Neural cell (in vitro differentiated cells): ENCODE measurements at regions not wholly inside any gene's neighbourhood (a gene's known extent, or its start where the extent isn't known, plus 50 kb on each side); places are given as distances from the start of the nearest gene placed in this dataset.

ENCODE experiments used
- H2AFZ ChIP-seq: fragments of 200-600, 300-800 bp; sonication (generic), shearing (Covaris generic); 2 replicates; pipeline ENCODE4 v1.6.0; 2014; ENCODE audit warnings: low read depth, mild to moderate bottlenecking, antibody characterized with exemption, low read length, moderate library complexity
- H3F3A ChIP-seq: fragments of 200-600 bp; shearing (Covaris generic); 2 replicates; pipeline ENCODE4 v1.6.1; 2016; ENCODE audit warnings: mild to moderate bottlenecking, moderate library complexity, mixed read lengths, antibody characterized with exemption, low read length; ENCODE audit not compliant: insufficient read depth, poor library complexity, severe bottlenecking
- H3K27ac ChIP-seq: fragments of 200-600, 300-800 bp; sonication (generic), shearing (Covaris generic); 2 replicates; pipeline ENCODE4 v1.5.1; 2014; ENCODE audit warnings: mild to moderate bottlenecking, low read length, moderate library complexity
- H3K27me3 ChIP-seq: fragments of 300-800, 200-600 bp; sonication (generic), shearing (Covaris generic); 2 replicates; pipeline ENCODE4 v1.6.0; 2014; ENCODE audit warnings: mild to moderate bottlenecking, low read depth, low read length, moderate library complexity; ENCODE audit not compliant: insufficient read depth
- H3K36me3 ChIP-seq: fragments of 300-800, 200-600 bp; sonication (generic), shearing (Covaris generic); 2 replicates; pipeline ENCODE4 v1.5.1; 2014; ENCODE audit warnings: mild to moderate bottlenecking, antibody characterized with exemption, low read length, moderate library complexity; ENCODE audit not compliant: insufficient read depth
- H3K4me2 ChIP-seq: fragments of 300-800, 200-600 bp; sonication (generic), shearing (Covaris generic); 2 replicates; pipeline ENCODE4 v1.6.0; 2014; ENCODE audit warnings: mild to moderate bottlenecking, low read length
- H3K4me3 ChIP-seq: fragments of 300-800, 200-600 bp; sonication (generic), shearing (Covaris generic); 2 replicates; pipeline ENCODE4 v1.5.1; 2014; ENCODE audit warnings: mild to moderate bottlenecking, low read length, moderate library complexity
- H3K79me2 ChIP-seq: fragments of 200-600 bp; shearing (Covaris generic); replicated peaks from 2 replicates; pipeline ENCODE4 v1.6.0; 2014; ENCODE audit warnings: mild to moderate bottlenecking, low read length, moderate library complexity; ENCODE audit not compliant: insufficient read depth
- H3K9ac ChIP-seq: fragments of 300-800, 200-600 bp; sonication (generic), shearing (Covaris generic); 2 replicates; pipeline ENCODE4 v1.6.1; 2016; ENCODE audit warnings: mild to moderate bottlenecking, low read length, mixed read lengths
- H3K9me2 ChIP-seq: fragments of 200-600 bp; shearing (Covaris generic); 2 replicates; pipeline ENCODE4 v1.6.1; 2016; ENCODE audit warnings: mild to moderate bottlenecking, low read length, mixed read lengths; ENCODE audit not compliant: insufficient read depth
- H3K9me3 ChIP-seq: fragments of 200-600, 300-800 bp; sonication (generic), shearing (Covaris generic); 2 replicates; pipeline ENCODE4 v1.6.1; 2016; ENCODE audit warnings: mild to moderate bottlenecking, mixed run types, low read length, moderate library complexity, mixed read lengths
- H4K20me1 ChIP-seq: fragments of 200-600 bp; shearing (Covaris generic); 2 replicates; pipeline ENCODE4 v1.6.1; 2016; ENCODE audit warnings: mild to moderate bottlenecking, mixed run types; ENCODE audit not compliant: insufficient read depth
- EP300 ChIP-seq: fragments of 450-650 bp; conservative IDR thresholded peaks from 2 replicates; pipeline ENCODE4 v1.6.1; 2014; ENCODE audit warnings: antibody characterized with exemption, mild to moderate bottlenecking, moderate library complexity; ENCODE audit not compliant: poor library complexity, severe bottlenecking
- EZH2 ChIP-seq: fragments of 200-600, 300-800 bp; shearing (Covaris generic), sonication (generic); IDR thresholded peaks from 2 replicates; pipeline ENCODE4 v1.6.1; 2014; ENCODE audit warnings: antibody characterized with exemption, low read length, borderline replicate concordance, mild to moderate bottlenecking; ENCODE audit not compliant: insufficient read depth, poor library complexity, severe bottlenecking
- MXI1 ChIP-seq: fragments of 450-650 bp; conservative IDR thresholded peaks from 2 replicates; pipeline ENCODE4 v1.6.1; 2014; ENCODE audit warnings: antibody characterized with exemption, mild to moderate bottlenecking; ENCODE audit not compliant: poor library complexity, severe bottlenecking
- POLR2AphosphoS5 ChIP-seq: IDR thresholded peaks from 2 replicates; pipeline ENCODE4 v1.6.1; 2012
- RAD21 ChIP-seq: fragments of 450-650 bp; conservative IDR thresholded peaks from 2 replicates; pipeline ENCODE4 v1.6.1; 2014; ENCODE audit warnings: antibody characterized with exemption, mild to moderate bottlenecking, moderate library complexity
- SMC3 ChIP-seq: fragments of 450-650 bp; conservative IDR thresholded peaks from 2 replicates; pipeline ENCODE4 v1.6.1; 2014; ENCODE audit warnings: antibody characterized with exemption, mild to moderate bottlenecking, moderate library complexity; ENCODE audit not compliant: poor library complexity
- TAF1 ChIP-seq: IDR thresholded peaks from 2 replicates; pipeline ENCODE4 v1.6.1; 2012; ENCODE audit warnings: low read depth
- TF ChIP-seq, protein P1 (sequence below): IDR thresholded peaks from 2 replicates; pipeline ENCODE4 v1.6.1; 2012; ENCODE audit warnings: borderline replicate concordance
- TF ChIP-seq, protein P2 (sequence below): fragments of 450-650 bp; IDR thresholded peaks from 2 replicates; pipeline ENCODE4 v1.5.1; 2014; ENCODE audit warnings: antibody characterized with exemption, mild to moderate bottlenecking, moderate library complexity; ENCODE audit not compliant: poor library complexity, severe bottlenecking

GRCh38 chr1:194734970-194735369 is 1548.6 kb upstream of the B3GALT2 start:
- H3K4me3 ChIP-seq, result no peak overlapping the region
- no peaks in the 10 kb centered on the region for H3K36me3 ChIP-seq
- H2AFZ ChIP-seq, result no peak overlapping the region
- no peak overlapping the region for H3K27ac ChIP-seq
- H3K9me3 ChIP-seq, result no peaks in the 10 kb centered on the region
- no peaks in the 10 kb centered on the region for H3K79me2 ChIP-seq
- no peaks in the 10 kb centered on the region for H3K27me3 ChIP-seq
- H3K4me2 ChIP-seq, result peak overlapping the region; percentile 14
- no peak for TF ChIP-seq EZH2
- TF ChIP-seq, protein P1, sequence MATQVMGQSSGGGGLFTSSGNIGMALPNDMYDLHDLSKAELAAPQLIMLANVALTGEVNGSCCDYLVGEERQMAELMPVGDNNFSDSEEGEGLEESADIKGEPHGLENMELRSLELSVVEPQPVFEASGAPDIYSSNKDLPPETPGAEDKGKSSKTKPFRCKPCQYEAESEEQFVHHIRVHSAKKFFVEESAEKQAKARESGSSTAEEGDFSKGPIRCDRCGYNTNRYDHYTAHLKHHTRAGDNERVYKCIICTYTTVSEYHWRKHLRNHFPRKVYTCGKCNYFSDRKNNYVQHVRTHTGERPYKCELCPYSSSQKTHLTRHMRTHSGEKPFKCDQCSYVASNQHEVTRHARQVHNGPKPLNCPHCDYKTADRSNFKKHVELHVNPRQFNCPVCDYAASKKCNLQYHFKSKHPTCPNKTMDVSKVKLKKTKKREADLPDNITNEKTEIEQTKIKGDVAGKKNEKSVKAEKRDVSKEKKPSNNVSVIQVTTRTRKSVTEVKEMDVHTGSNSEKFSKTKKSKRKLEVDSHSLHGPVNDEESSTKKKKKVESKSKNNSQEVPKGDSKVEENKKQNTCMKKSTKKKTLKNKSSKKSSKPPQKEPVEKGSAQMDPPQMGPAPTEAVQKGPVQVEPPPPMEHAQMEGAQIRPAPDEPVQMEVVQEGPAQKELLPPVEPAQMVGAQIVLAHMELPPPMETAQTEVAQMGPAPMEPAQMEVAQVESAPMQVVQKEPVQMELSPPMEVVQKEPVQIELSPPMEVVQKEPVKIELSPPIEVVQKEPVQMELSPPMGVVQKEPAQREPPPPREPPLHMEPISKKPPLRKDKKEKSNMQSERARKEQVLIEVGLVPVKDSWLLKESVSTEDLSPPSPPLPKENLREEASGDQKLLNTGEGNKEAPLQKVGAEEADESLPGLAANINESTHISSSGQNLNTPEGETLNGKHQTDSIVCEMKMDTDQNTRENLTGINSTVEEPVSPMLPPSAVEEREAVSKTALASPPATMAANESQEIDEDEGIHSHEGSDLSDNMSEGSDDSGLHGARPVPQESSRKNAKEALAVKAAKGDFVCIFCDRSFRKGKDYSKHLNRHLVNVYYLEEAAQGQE, result no peak
- no peak for TF ChIP-seq EP300
- no peak for TF ChIP-seq SMC3
- TF ChIP-seq RAD21, result no peak
- no peak overlapping the region for H3K9ac ChIP-seq
- no peaks in the 10 kb centered on the region for H3K9me2 ChIP-seq
- no peaks in the 10 kb centered on the region for H4K20me1 ChIP-seq
- H3F3A ChIP-seq, result no peaks in the 10 kb centered on the region

- TF ChIP-seq EP300 (no peak), POLR2AphosphoS5 (no peak), EZH2 (no peak), TAF1 (no peak)
- TF ChIP-seq, protein P1, result no peak
- no peak overlapping the region for H2AFZ ChIP-seq
- no peaks in the 10 kb centered on the region for H4K20me1 ChIP-seq
- H3K4me3 ChIP-seq, result no peak overlapping the region
- H3K79me2 ChIP-seq, result no peaks in the 10 kb centered on the region
- H3K36me3 ChIP-seq, result no peaks in the 10 kb centered on the region
- no peak overlapping the region for H3K9ac ChIP-seq
- H3F3A ChIP-seq, result no peaks in the 10 kb centered on the region
- no peak overlapping the region for H3K4me2 ChIP-seq
- no peak overlapping the region for H3K27ac ChIP-seq
- no peaks in the 10 kb centered on the region for H3K9me3 ChIP-seq
- H3K9me2 ChIP-seq, result no peaks in the 10 kb centered on the region
- H3K27me3 ChIP-seq, result no peaks in the 10 kb centered on the region
Measured at GRCh38 chr1:194731025-194731424, 1544.6 kb upstream of the B3GALT2 start.

- Histone ChIP-seq H3K4me3 (no peak overlapping the region), H3K36me3 (no peaks in the 10 kb centered on the region), H3K79me2 (no peaks in the 10 kb centered on the region), H3K9me2 (no peaks in the 10 kb centered on the region), H2AFZ (no peak overlapping the region), H3F3A (no peaks in the 10 kb centered on the region), H3K27me3 (no peaks in the 10 kb centered on the region), H3K4me2 (no peak overlapping the region), H3K9ac (no peak overlapping the region), H3K27ac (no peak overlapping the region), H4K20me1 (no peaks in the 10 kb centered on the region), H3K9me3 (no peaks in the 10 kb centered on the region)
- TF ChIP-seq RAD21 (no peak), TAF1 (no peak), EZH2 (no peak), POLR2AphosphoS5 (no peak), SMC3 (no peak), EP300 (no peak), MXI1 (no peak)
- TF ChIP-seq, protein P1, result no peak
- TF ChIP-seq, protein P2, sequence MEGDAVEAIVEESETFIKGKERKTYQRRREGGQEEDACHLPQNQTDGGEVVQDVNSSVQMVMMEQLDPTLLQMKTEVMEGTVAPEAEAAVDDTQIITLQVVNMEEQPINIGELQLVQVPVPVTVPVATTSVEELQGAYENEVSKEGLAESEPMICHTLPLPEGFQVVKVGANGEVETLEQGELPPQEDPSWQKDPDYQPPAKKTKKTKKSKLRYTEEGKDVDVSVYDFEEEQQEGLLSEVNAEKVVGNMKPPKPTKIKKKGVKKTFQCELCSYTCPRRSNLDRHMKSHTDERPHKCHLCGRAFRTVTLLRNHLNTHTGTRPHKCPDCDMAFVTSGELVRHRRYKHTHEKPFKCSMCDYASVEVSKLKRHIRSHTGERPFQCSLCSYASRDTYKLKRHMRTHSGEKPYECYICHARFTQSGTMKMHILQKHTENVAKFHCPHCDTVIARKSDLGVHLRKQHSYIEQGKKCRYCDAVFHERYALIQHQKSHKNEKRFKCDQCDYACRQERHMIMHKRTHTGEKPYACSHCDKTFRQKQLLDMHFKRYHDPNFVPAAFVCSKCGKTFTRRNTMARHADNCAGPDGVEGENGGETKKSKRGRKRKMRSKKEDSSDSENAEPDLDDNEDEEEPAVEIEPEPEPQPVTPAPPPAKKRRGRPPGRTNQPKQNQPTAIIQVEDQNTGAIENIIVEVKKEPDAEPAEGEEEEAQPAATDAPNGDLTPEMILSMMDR, result no peak
Measured at GRCh38 chr1:194730304-194730703, 1543.9 kb upstream of the B3GALT2 start.
